HK-2 (cell line): ENCODE measurements at regions not wholly inside any gene's neighbourhood (a gene's known extent, or its start where the extent isn't known, plus 50 kb on each side); places are given as distances from the start of the nearest gene placed in this dataset.
"Not testable (repeated sequence)": the region's sequence is repeated elsewhere in the genome, so short reads cannot be mapped to it uniquely, and the experiment has no call there.

Experiments
- DNase-seq: peaks from one replicate; pipeline ENCODE4 v3.0.0-alpha.2; 2018; ENCODE audit not compliant: unreplicated experiment

DNA sequence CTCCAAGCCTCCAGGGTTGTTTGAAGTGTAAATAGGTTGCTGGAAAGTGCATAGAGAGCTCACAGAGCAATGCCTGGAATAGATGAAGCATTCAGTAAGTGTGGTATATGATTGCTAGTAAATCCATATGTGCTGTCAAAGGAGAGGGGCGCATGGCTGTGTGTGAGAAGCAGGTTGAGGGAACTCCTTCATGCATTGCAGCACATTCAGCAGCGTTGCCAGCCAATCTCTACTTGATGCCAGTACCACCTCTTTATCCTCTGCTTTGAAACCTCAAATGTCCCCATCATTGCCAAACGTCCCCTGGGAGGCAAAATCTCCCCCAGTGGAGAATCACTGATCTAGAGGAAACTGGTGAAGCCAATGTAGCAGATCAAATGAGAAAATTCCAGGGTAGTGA lies 82.7 kb upstream of the RALGAPA2 start:
- DNase-seq: no peak

GRCh38 chr20:20793591-20793990 lies 81.1 kb upstream of the RALGAPA2 start:
- no peak for DNase-seq

GRCh38 chr20:20791664-20792568 lies 79.5 kb upstream of the RALGAPA2 start:
- DNase-seq: no peak

GRCh38 chr20:20788308-20788707 lies 75.9 kb upstream of the RALGAPA2 start:
- DNase-seq: no peak

DNA sequence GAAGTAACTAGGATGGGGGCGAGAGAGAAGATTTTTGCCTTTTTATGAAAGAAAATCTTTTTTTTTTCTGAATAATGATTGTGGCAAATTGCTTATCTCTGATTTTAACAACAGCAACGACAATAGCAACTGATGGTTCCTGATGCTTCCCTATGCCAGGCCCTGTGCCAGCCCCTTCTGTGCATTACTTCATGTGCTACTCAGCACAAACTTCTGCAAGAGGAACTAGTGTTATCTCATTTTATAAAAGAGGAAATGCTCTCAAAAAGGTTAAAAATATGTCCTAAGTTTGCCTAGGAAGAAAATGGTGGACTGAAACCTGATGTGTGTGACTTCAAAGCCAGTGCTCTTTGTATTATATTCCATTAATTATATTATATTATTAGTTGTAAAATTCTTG lies 74.0 kb upstream of the RALGAPA2 start:
- no peak for DNase-seq

DNA sequence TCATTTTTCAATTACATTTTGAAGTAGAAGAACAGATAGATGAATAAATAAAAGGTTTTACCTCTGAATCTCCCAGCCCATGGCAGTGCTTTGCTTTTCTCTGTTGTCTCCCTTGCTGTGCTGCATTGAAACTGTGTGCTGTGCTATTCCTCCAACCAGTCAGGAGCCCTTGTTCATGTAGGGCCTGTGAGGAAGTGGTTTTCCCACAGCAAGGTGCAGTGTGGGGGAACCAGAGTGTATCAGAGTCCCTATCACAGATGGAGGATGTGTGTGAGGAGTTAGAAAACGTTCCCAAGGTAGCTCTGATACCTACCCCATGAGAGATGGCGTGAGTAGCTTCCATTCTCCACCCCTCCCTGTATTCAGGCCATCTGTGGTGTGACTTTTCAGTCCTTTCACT lies 72.8 kb upstream of the RALGAPA2 start:
- DNase-seq: no peak

GRCh38 chr20:20784450-20784849 lies 72.0 kb upstream of the RALGAPA2 start:
- DNase-seq: not testable (repeated sequence)

DNA sequence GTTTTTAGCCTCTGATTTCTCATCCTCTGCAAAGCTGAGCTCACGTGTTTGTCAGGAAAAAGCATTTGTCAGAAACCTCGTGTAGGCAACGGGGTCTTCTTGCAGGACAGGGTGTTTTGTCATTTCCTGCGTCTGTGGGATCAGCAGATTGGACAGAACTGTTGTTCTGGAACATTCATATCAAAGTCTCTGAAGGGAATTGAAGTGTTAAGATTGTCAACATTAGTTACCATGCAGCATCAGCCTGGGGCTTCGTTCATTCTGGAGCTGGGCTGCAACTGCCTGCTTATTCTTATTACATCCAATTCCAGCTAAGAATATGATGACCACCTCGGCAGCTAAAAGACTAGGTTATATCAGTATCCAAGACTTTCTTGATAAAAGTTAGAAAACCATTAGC lies 71.0 kb upstream of the RALGAPA2 start:
- DNase-seq: no peak

- no peak for DNase-seq
Measured at GRCh38 chr20:20782755-20783154, 70.3 kb upstream of the RALGAPA2 start.

GRCh38 chr20:20782231-20782630 lies 69.8 kb upstream of the RALGAPA2 start:
- DNase-seq: no peak

- DNase-seq: no peak
Measured at GRCh38 chr20:20781029-20781428, 68.6 kb upstream of the RALGAPA2 start.

GRCh38 chr20:20780127-20780824 lies 67.8 kb upstream of the RALGAPA2 start:
- DNase-seq: no peak

DNA sequence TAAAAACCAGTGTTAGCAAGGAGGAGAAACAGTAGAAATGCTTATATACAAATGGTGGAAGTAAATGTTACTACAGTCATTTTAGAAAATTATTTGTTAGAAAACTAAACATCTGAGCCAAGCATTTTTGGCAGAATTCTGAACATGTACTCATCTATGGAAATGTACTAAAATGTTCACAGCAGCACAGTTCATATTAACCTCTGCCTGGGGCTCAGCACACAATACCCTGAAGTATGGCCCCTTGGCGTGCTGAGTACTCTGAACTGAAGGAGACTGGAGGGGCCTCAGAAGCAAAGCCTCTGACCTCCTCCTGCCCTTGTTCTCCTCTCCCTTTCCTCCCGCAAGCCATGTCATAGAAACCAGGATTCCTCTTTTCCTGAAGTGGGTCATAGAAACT lies 66.2 kb upstream of the RALGAPA2 start:
- no peak for DNase-seq

GRCh38 chr20:20772497-20773085 lies 60.1 kb upstream of the RALGAPA2 start:
- no peak for DNase-seq

- no peak for DNase-seq
Measured at GRCh38 chr20:20768202-20768815, 55.9 kb upstream of the RALGAPA2 start.

- DNase-seq: no peak
Measured at GRCh38 chr20:20765696-20766365, 53.4 kb upstream of the RALGAPA2 start.

GRCh38 chr20:20763650-20764049 lies 51.2 kb upstream of the RALGAPA2 start:
- no peak for DNase-seq
